Osteoblast (primary cell): ENCODE measurements at regions not wholly inside any gene's neighbourhood (a gene's known extent, or its start where the extent isn't known, plus 50 kb on each side); places are given as distances from the start of the nearest gene placed in this dataset.

Source experiments
- DNase-seq: peaks from one replicate; pipeline ENCODE4 v3.0.0; 2011; ENCODE audit warnings: low spot score, mixed read lengths; ENCODE audit not compliant: insufficient read length; ENCODE audit errors: missing footprints
- H2AFZ ChIP-seq: 2 replicates; pipeline ENCODE4 v1.6.0; 2011; ENCODE audit warnings: mild to moderate bottlenecking, low read length
- H3K27ac ChIP-seq: 2 replicates; pipeline ENCODE4 v1.5.1; 2011; ENCODE audit warnings: mild to moderate bottlenecking, low read depth, low read length, moderate library complexity
- H3K27me3 ChIP-seq: 2 replicates; pipeline ENCODE4 v1.6.0; 2012; ENCODE audit warnings: mild to moderate bottlenecking, control low read depth, inconsistent platforms, low read length, moderate library complexity; ENCODE audit not compliant: insufficient read depth
- H3K36me3 ChIP-seq: 2 replicates; pipeline ENCODE4 v1.5.1; 2011; ENCODE audit warnings: mild to moderate bottlenecking, low read length, control low read depth, moderate library complexity; ENCODE audit not compliant: insufficient read depth
- H3K4me1 ChIP-seq: 2 replicates; pipeline ENCODE4 v1.5.1; 2011; ENCODE audit warnings: mild to moderate bottlenecking, low read length, control low read depth, moderate library complexity; ENCODE audit not compliant: insufficient read depth
- H3K4me2 ChIP-seq: 2 replicates; pipeline ENCODE4 v1.6.0; 2011; ENCODE audit warnings: mild to moderate bottlenecking, low read length; ENCODE audit not compliant: insufficient read depth
- H3K4me3 ChIP-seq: fragments of 200-600 bp; sonication (generic); 3 replicates; pipeline ENCODE4 v1.5.1; 2012; ENCODE audit warnings: mild to moderate bottlenecking, low read length, inconsistent platforms; ENCODE audit not compliant: insufficient read depth
- H3K79me2 ChIP-seq: 2 replicates; pipeline ENCODE4 v1.6.0; 2012; ENCODE audit warnings: mild to moderate bottlenecking, low read length, control low read depth, inconsistent platforms; ENCODE audit not compliant: insufficient read depth
- H3K9me3 ChIP-seq: 2 replicates; pipeline ENCODE4 v1.5.1; 2011; ENCODE audit warnings: low read depth, low read length, control low read depth
- H4K20me1 ChIP-seq: 2 replicates; pipeline ENCODE4 v1.6.0; 2012; ENCODE audit warnings: mild to moderate bottlenecking, low read length, control low read depth; ENCODE audit not compliant: insufficient read depth
- CTCF ChIP-seq: IDR thresholded peaks from 2 replicates; pipeline ENCODE4 v1.5.1; 2011; ENCODE audit warnings: mild to moderate bottlenecking, low read depth, low read length, moderate library complexity; ENCODE audit errors: extremely low read depth

GRCh38 chr9:80586786-80587330, 1015.1 kb downstream of the TLE4 start:
- no peaks in the 10 kb centered on the region for H3K9me3 ChIP-seq
- H2AFZ ChIP-seq, result no peak overlapping the region
- no peak for DNase-seq
- H3K27ac ChIP-seq, result no peak overlapping the region
- no peak overlapping the region for H3K4me3 ChIP-seq
- no peaks in the 10 kb centered on the region for H3K79me2 ChIP-seq
- H3K4me1 ChIP-seq, result no peaks in the 10 kb centered on the region
- no peak overlapping the region for H3K4me2 ChIP-seq
- no peak for TF ChIP-seq CTCF
- H3K36me3 ChIP-seq, result no peaks in the 10 kb centered on the region
- no peaks in the 10 kb centered on the region for H3K27me3 ChIP-seq
- no peaks in the 10 kb centered on the region for H4K20me1 ChIP-seq

DNA sequence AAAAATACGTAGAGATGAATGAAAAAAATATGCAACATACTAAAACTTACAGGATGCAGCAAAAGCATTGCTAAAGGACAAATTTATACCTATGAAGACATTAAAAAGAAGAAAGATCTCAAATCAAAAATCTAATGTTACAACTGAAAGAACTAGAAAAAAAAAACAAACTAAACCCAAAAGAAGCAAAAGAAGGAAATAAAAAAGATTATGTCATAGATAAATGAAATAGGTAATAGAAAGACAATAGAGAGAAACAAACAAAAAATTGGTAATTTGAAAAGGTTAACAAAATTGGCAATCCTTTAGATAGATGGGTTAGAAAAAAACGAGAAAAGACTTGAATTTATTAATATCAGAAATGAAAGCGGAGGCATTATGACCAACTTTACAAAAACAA, 1000.2 kb downstream of the TLE4 start:
- no peak overlapping the region for H3K4me3 ChIP-seq

DNA sequence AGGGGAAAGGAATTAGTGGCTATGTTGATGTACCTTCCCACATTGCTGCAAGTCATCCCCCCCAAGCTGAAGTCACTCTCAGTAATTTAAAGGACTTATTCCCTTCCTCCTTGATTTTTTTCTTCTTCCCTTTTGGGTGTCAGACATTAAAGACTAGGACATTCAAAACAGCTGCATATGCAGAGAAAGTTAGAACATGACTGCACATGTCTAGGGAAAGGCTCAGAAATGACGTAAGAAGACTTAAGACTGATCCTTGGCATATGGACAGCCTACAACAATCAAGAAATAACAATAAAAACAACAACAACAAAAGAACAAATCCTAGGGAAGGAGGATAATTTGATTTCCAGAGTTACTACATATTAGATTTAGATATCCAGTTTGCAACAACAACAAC, 997.5 kb downstream of the TLE4 start:
- Histone ChIP-seq H3K27me3 (no peaks in the 10 kb centered on the region), H2AFZ (no peak overlapping the region), H4K20me1 (no peaks in the 10 kb centered on the region), H3K9me3 (no peaks in the 10 kb centered on the region), H3K36me3 (no peaks in the 10 kb centered on the region), H3K27ac (no peak overlapping the region), H3K4me3 (no peak overlapping the region), H3K79me2 (no peaks in the 10 kb centered on the region), H3K4me2 (no peak overlapping the region), H3K4me1 (no peaks in the 10 kb centered on the region)
- DNase-seq, result no peak
- TF ChIP-seq CTCF, result no peak

More for the DNA sequence above, 1000.2 kb downstream of the TLE4 start:
- Histone ChIP-seq H3K79me2 (no peaks in the 10 kb centered on the region), H2AFZ (no peak overlapping the region), H3K27ac (no peak overlapping the region), H3K27me3 (no peaks in the 10 kb centered on the region), H3K4me1 (no peaks in the 10 kb centered on the region), H3K9me3 (no peaks in the 10 kb centered on the region), H3K36me3 (no peaks in the 10 kb centered on the region), H3K4me2 (no peak overlapping the region), H4K20me1 (no peaks in the 10 kb centered on the region)
- DNase-seq, result no peak
- no peak for TF ChIP-seq CTCF

- DNase-seq, result no peak
- no peaks in the 10 kb centered on the region for H3K27me3 ChIP-seq
Measured at GRCh38 chr9:80561526-80561925, 989.8 kb downstream of the TLE4 start.

More at GRCh38 chr9:80561526-80561925, 989.8 kb downstream of the TLE4 start:
- Histone ChIP-seq H3K79me2 (no peaks in the 10 kb centered on the region), H3K4me1 (no peaks in the 10 kb centered on the region), H3K9me3 (no peaks in the 10 kb centered on the region), H3K27ac (no peak overlapping the region), H3K4me3 (no peak overlapping the region), H4K20me1 (no peaks in the 10 kb centered on the region), H3K36me3 (no peaks in the 10 kb centered on the region), H2AFZ (no peak overlapping the region), H3K4me2 (no peak overlapping the region)
- no peak for TF ChIP-seq CTCF
